GM21515 (cell line): ENCODE measurements at regions not wholly inside any gene's neighbourhood (a gene's known extent, or its start where the extent isn't known, plus 50 kb on each side); places are given as distances from the start of the nearest gene placed in this dataset.

Source experiments
- ATAC-seq: cut with Tn5 transposase; IDR thresholded peaks from one replicate; pipeline ENCODE4 v1.9.1; 2021; ENCODE audit not compliant: unreplicated experiment

DNA sequence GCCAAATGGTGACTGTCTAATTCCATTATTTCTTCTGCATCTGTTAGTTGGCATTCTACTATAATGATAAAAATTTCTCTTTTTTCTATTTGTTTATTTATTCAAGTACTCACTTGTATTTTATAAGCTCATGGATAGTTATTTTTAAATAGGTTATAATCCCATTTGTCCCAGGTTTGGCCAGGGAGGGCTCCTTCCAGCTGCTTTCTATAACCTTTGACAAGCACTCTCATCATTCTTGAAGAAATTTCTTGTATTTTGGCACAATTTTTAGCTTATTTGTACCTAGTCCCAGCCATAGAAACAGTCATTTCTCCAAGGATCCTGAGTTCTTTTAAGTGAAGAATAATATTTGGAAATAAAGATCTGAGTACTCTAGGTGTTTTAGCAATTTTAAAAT is 1038.6 kb upstream of the AGA start:
- no peak for ATAC-seq

GRCh38 chr4:178481564-178481963 is 1039.3 kb upstream of the AGA start:
- ATAC-seq = no peak

GRCh38 chr4:178523038-178523437 is 1080.8 kb upstream of the AGA start:
- no peak for ATAC-seq

DNA sequence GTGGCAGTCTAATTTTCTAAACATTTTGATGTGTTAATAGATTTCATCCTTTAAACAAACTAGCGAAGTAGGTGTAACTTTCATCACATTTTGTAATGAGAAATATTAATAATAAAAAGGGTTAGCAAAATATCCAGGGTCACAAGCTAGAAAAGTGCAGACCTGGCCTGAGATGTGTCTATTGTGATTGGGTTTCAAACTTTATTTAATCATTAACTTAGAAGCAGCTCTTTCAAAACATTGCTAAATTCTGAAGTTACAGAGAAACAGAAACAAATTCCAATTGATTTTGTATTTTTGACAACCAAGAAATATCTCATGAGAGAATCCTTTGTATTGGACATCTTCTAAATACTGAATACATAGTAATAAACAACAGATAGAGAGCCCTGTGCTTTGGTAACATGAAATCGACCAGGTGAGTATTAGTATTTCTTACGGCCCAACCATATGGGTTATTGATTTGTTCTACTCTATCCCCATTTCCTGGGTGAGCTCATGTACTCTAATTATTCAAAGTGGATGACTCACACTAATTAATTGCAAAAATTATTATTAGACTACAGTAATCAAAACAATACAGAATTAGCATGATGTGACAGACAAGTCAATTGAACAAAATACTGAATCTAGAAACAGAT is 1093.8 kb upstream of the AGA start:
- ATAC-seq = no peak

DNA sequence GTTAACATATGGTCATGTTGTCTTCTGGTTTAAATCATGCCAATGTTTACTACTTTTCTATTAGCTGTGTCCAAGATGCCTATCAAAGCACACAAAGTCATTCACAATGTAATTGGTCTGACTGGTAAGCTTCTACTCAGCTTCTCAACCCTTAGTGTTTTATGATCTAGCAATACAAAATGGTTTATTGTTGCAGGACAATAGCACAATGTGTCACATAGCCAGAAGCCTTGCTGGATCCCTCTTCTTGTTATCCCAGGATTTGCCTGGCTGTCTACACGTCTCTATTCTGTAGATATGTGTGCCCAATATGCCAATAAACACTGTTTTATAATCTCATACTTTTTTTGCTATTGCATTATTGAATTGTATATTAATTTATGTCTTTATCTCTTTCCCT is 1111.0 kb upstream of the AGA start:
- ATAC-seq = no peak

DNA sequence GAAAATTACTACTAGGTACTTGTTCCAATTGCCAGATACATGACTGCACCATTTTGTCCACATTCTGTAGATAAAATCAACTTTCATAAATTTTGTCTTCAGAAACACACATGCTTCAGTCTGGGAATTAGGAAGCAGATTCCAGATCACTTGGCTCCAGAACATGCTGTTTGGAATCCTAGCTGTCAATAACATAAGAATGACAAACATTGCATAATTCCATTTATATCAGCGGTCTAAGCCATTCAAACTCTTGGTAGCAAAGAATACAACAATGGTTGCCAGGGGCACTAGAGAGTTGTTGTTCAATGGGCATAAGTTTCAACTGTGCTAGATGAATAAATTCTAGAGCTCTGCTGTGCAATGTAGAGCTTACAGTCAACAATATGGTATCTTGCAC is 1112.1 kb upstream of the AGA start:
- no peak for ATAC-seq

- no peak for ATAC-seq
Observed at GRCh38 chr4:178556796-178557195, 1114.6 kb upstream of the AGA start.

- ATAC-seq = no peak
Observed at GRCh38 chr4:178577933-178578332, 1135.7 kb upstream of the AGA start.

- no peak for ATAC-seq
Observed at GRCh38 chr4:178595500-178596138, 1153.4 kb upstream of the AGA start.

- no peak for ATAC-seq
Observed at GRCh38 chr4:178598672-178599071, 1156.4 kb upstream of the AGA start.

DNA sequence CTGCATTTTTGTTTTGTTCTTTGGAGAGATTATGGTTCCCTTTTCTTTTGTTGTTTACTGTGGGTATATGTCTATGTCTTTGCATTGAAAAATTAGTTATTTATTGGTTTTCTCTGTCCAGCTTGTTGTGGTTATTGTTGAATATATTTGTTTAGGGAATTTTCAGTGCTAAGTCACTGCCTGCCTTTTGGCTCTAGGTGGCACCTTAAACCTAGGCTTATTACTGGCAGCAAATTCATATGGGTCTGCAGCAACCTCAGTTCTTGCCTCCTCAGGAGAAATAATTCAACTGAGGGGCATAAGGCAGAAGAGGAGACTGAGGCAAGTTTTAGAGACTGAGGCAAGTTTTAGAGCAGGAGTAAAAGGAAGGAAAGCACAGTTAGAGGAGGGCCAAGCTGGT is 1157.3 kb upstream of the AGA start:
- no peak for ATAC-seq

DNA sequence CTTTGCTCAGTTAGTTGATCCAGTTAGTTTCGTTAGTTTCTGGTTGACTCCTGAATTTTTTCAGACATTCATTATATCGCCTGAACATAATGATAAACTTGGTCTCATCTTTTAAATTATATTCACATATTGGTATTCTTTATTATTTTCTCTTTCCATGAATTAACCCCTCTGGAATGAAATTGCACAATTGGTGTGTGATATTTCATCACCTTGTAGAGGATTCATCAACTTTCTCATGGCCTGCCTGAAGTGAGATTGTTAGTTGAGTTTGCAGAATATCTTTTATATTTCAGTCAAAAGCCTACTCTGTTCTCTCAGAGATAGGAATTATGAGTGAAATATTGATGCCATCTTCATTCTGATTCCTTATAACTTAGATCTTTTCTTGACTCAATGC is 1160.6 kb upstream of the AGA start:
- no peak for ATAC-seq

DNA sequence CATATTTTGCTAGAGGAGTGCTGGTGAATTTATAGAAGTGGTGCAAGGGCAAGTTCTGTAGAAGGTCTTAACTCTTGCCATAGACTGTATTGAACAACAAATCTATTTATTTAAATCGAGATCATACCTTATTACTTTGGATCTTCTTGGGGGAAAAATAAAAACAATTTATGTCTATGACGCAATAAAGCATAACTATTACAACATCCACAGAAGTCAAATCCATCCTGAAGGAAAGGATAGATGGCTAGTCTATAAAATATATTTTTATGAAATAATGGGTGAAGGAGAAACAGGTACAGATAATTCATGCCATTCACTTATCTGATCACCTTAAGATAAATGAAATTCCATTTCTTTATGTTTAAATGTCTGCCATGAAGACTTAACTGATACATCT is 1168.8 kb upstream of the AGA start:
- no peak for ATAC-seq

GRCh38 chr4:178612733-178613132 is 1170.5 kb upstream of the AGA start:
- no peak for ATAC-seq

- ATAC-seq = no peak
Observed at GRCh38 chr4:178632415-178632814, 1190.2 kb upstream of the AGA start.

- no peak for ATAC-seq
Observed at GRCh38 chr4:178633263-178633662, 1191.0 kb upstream of the AGA start.

DNA sequence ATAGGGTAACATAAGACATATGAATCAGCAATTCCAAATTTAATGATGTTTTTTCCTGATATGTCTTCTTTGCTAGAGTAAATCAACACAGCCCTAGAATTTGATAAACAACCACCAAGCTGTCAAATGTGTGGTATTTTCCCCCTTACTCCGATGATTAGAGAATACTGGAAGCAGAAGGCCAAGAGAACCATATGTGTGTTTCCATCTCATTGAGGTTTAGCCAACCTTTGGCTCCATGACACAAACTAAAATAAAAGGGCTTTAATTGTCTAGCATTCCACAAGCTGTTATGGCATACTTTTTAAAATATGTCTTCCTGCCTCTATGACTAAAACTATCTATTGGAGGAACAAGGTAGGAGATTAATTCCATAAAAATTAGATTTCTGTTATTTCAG is 1222.4 kb upstream of the AGA start:
- no peak for ATAC-seq

GRCh38 chr4:178665916-178666315 is 1223.7 kb upstream of the AGA start:
- ATAC-seq = no peak

- ATAC-seq = no peak
Observed at GRCh38 chr4:178671766-178672165, 1229.5 kb upstream of the AGA start.

DNA sequence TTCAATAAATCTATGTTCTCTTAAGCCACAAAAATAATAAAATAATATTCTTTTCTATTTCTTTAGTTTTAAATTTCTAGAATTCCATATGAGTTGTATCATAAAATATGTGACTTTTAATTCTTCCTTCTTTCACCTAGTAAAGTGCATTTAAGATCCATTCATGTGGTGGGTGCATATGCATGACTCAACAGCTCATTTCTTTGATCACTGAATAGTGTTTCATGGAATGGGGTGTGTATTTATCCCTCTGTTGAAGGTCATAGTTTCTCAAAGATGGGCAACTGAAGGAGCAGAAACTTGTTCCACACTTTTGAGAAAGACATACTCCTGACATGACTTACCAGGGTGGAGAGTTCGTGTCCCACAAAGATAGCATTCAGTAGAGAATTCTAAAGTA is 1230.3 kb upstream of the AGA start:
- no peak for ATAC-seq

- no peak for ATAC-seq
Observed at GRCh38 chr4:178681871-178682270, 1239.6 kb upstream of the AGA start.

DNA sequence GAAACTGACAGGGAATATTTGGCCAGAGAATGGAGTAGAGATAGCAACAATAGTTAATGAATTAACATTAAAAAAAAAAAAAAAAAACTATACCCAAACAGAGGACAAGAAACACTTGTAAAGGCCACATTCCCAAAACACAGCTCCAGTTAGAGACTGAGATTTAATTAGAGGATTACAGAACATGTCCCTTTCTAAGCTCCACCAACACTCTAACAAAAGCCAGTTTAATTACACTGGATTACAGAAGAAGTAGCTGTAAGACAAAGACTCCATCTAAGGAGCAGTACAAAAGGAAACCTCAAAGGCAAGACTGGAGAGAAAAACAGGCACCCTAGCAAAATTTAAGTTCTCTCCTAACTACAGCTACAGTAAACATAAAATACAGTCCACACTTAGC is 1247.7 kb upstream of the AGA start:
- ATAC-seq = no peak

GRCh38 chr4:178693816-178694215 is 1251.6 kb upstream of the AGA start:
- no peak for ATAC-seq
